Thyroid gland (tissue), 4 donors: ENCODE measurements at regions not wholly inside any gene's neighbourhood (a gene's known extent, or its start where the extent isn't known, plus 50 kb on each side); places are given as distances from the start of the nearest gene placed in this dataset.

Experiments used
- DNase-seq, 2 donors: peaks; one replicate each; pipeline ENCODE4 v3.0.0-alpha.2; 2019
- H3K27ac ChIP-seq, 3 donors: fragments of 200-600 bp; sonication (generic); 1 replicate in 2 of 3; 2 replicates in 1 of 3; pipeline ENCODE4 v1.5.1; 2016 to 2019; ENCODE audit warnings: mild to moderate bottlenecking in 1 of 3, moderate library complexity in 1 of 3
- H3K27me3 ChIP-seq: fragments of 200-600 bp; sonication (generic); one replicate; pipeline ENCODE4 v1.5.1; 2019
- H3K36me3 ChIP-seq, 2 donors: fragments of 200-600 bp; sonication (generic); one replicate each; pipeline ENCODE4 v1.5.1; 2016 to 2019
- H3K4me1 ChIP-seq, 2 donors: fragments of 200-600 bp; sonication (generic); one replicate each; pipeline ENCODE4 v1.5.1; 2017 to 2019
- H3K4me3 ChIP-seq, 3 donors: fragments of 200-600 bp; sonication (generic); replicated peaks in 1 of 3; 1 replicate in 2 of 3; 2 replicates in 1 of 3; pipeline ENCODE4 v1.5.1; 2016; ENCODE audit warnings: mild to moderate bottlenecking in 1 of 3
- H3K9me3 ChIP-seq: fragments of 200-600 bp; sonication (generic); one replicate; pipeline ENCODE4 v1.5.1; 2017
- POLR2A ChIP-seq, 2 donors: fragments of 450-650 bp; IDR thresholded peaks; one replicate each; pipeline ENCODE4 v1.6.1; 2017; ENCODE audit warnings: antibody characterized with exemption in 2 of 2, mild to moderate bottlenecking in 2 of 2, moderate library complexity in 1 of 2
- WGBS, 2 donors: methylation state at CpG; one replicate each; pipeline ENCODE4 v1.1.5; 2017; 5-methylcytosine and 5-hydroxymethylcytosine counted together
- intact Hi-C: fragments of 100-400 bp; cut with DNase I; formaldehyde crosslinking; loops from one replicate; pipeline ENCODE4 v1.15.1; 2023
- TF ChIP-seq, protein P1 (sequence below), 6 experiments: fragments of 200-600 bp in 3 of 6; fragments of 450-650 bp in 3 of 6; sonication (generic) in 3 of 6; IDR thresholded peaks; one replicate each; pipeline ENCODE4 v1.5.1; 2016 to 2019; ENCODE audit warnings: antibody characterized with exemption in 6 of 6, mild to moderate bottlenecking in 2 of 6, inconsistent platforms in 1 of 6, moderate library complexity in 1 of 6

- Histone ChIP-seq H3K4me1 (no peaks in the 10 kb centered on the region), H3K27ac (no peak overlapping the region), H3K36me3 (no peaks in the 10 kb centered on the region), H3K27me3 (no peaks in the 10 kb centered on the region), H3K9me3 (no peaks in the 10 kb centered on the region), H3K4me3 (no peak overlapping the region)
- no peak for DNase-seq
- intact Hi-C loops: no loop called here
- TF ChIP-seq, protein P1, sequence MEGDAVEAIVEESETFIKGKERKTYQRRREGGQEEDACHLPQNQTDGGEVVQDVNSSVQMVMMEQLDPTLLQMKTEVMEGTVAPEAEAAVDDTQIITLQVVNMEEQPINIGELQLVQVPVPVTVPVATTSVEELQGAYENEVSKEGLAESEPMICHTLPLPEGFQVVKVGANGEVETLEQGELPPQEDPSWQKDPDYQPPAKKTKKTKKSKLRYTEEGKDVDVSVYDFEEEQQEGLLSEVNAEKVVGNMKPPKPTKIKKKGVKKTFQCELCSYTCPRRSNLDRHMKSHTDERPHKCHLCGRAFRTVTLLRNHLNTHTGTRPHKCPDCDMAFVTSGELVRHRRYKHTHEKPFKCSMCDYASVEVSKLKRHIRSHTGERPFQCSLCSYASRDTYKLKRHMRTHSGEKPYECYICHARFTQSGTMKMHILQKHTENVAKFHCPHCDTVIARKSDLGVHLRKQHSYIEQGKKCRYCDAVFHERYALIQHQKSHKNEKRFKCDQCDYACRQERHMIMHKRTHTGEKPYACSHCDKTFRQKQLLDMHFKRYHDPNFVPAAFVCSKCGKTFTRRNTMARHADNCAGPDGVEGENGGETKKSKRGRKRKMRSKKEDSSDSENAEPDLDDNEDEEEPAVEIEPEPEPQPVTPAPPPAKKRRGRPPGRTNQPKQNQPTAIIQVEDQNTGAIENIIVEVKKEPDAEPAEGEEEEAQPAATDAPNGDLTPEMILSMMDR (IDR thresholded peaks at IDR 0.05): no peak
- TF ChIP-seq POLR2A (IDR thresholded peaks at IDR 0.05): no peak
Measured at GRCh38 chr15:66982816-66983215, 82.6 kb upstream of the SMAD3 start.

DNA sequence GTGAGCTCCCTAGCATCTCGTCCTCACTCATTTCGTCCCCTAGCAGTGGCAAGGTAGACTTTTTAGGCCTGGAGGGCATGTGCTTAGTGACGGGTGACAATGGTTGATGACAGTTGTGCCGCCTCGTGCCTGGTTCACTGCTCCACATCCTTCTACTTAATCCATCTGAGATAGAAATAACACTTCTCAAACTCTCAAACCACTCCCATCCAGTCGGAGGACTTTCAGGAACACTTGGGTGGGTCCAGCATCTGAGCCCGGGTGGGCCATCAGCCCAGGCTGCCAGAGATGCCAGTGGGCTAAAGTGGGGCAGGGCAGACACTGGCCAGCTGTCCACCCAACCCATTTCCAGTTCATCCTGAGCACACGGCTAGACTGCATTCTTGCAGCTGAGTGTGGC lies 79.7 kb upstream of the SMAD3 start:
- Histone ChIP-seq H3K36me3 (no peaks in the 10 kb centered on the region), H3K27ac (no peak overlapping the region), H3K9me3 (no peaks in the 10 kb centered on the region), H3K4me3 (no peak overlapping the region), H3K4me1 (no peaks in the 10 kb centered on the region), H3K27me3 (no peaks in the 10 kb centered on the region)
- DNase-seq: no peak
- no peak for TF ChIP-seq POLR2A (IDR thresholded peaks at IDR 0.05)
- TF ChIP-seq, protein P1 (IDR thresholded peaks at IDR 0.05): no peak
- intact Hi-C loops: no loop called here
- WGBS, 2 donors: 88% methylated on average over 8 of the region's 8 CpGs

- whole genome bisulfite sequencing, 2 donors: 84 to 89% methylated on average over 7 of the region's 7 CpGs
- DNase-seq: no peak
- Histone ChIP-seq H3K36me3 (no peaks in the 10 kb centered on the region), H3K9me3 (no peaks in the 10 kb centered on the region), H3K27me3 (no peaks in the 10 kb centered on the region), H3K4me1 (no peaks in the 10 kb centered on the region), H3K4me3 (no peak overlapping the region), H3K27ac (no peak overlapping the region)
- intact Hi-C loops: no loop called here
- TF ChIP-seq POLR2A (IDR thresholded peaks at IDR 0.05): no peak
- TF ChIP-seq, protein P1 (IDR thresholded peaks at IDR 0.05): no peak
Measured at GRCh38 chr15:66986951-66987350, 78.5 kb upstream of the SMAD3 start.

GRCh38 chr15:66993090-66993489 lies 72.3 kb upstream of the SMAD3 start:
- no peak for TF ChIP-seq POLR2A (IDR thresholded peaks at IDR 0.05)
- TF ChIP-seq, protein P1 (IDR thresholded peaks at IDR 0.05): no peak
- Histone ChIP-seq H3K9me3 (no peaks in the 10 kb centered on the region), H3K4me3 (no peak overlapping the region), H3K27ac (no peak overlapping the region), H3K4me1 (no peaks in the 10 kb centered on the region), H3K27me3 (no peaks in the 10 kb centered on the region), H3K36me3 (no peaks in the 10 kb centered on the region)
- intact Hi-C loops: no loop called here
- no peak for DNase-seq
- WGBS, 2 donors: 76 to 90% methylated on average over 2 of the region's 2 CpGs

GRCh38 chr15:66993874-66994696 lies 71.3 kb upstream of the SMAD3 start:
- WGBS, 2 donors: 79 to 83% methylated on average over 12 of the region's 12 CpGs
- intact Hi-C loops: no loop called here
- Histone ChIP-seq H3K4me1 (no peaks in the 10 kb centered on the region), H3K27me3 (no peaks in the 10 kb centered on the region), H3K36me3 (no peaks in the 10 kb centered on the region), H3K9me3 (no peaks in the 10 kb centered on the region), H3K27ac (no peak overlapping the region), H3K4me3 (no peak overlapping the region)
- TF ChIP-seq, protein P1 (IDR thresholded peaks at IDR 0.05): no peak
- TF ChIP-seq POLR2A (IDR thresholded peaks at IDR 0.05): no peak
- DNase-seq: no peak
